SK-N-MC (cell line): ENCODE measurements at regions not wholly inside any gene's neighbourhood (a gene's known extent, or its start where the extent isn't known, plus 50 kb on each side); places are given as distances from the start of the nearest gene placed in this dataset.

Experiments used
- EZH2 ChIP-seq: fragments of 200-600 bp; sonication (generic); IDR thresholded peaks from one replicate; pipeline ENCODE4 v1.6.1; 2017; ENCODE audit warnings: antibody characterized with exemption
- POLR2AphosphoS5 ChIP-seq: IDR thresholded peaks from 2 replicates; pipeline ENCODE4 v1.6.1; 2012; ENCODE audit warnings: mild to moderate bottlenecking, low read depth, low read length, borderline replicate concordance

DNA sequence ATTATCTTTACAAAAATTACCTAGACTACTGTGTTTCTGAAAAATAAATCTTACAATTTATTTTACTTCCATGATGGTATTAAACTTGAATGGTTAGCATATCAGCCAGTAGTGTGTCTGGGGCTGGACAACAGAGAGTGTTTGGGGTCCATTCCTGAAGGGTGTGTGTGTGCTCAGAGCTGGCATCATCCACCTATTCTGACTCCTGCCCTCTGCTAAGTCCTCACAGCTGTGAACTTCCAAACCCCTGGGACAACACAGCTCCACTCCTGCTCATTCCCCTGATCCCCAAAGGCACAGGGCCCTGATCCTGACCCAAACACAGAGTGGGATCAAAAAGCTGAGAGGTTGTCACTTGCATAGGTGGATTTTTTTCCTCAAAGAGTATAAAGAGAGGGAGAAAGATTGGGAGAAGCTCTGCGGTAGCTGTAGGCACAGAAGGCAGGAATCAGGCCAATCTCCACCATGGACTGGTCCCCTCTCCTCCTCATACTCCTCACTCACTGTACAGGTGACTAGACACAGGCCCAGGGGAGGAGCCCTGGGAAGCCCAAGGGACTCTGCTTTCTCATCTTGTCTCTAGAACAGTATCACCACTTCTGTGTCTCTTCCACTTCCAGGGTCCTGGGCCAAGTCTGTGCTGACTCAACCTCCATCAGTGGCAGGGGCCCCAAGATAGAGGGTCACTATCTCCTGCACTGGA is 55.7 kb upstream of the TOP3B start:
- TF ChIP-seq POLR2AphosphoS5 (no peak), EZH2 (no peak)
